ENCODE measurements at regions not wholly inside any gene's neighbourhood (a gene's known extent, or its start where the extent isn't known, plus 50 kb on each side); places are given as distances from the start of the nearest gene placed in this dataset.

- DNase-seq, result no peak
Observed at GRCh38 chr3:54020436-54020835, 101.9 kb upstream of the CACNA2D3 start.

- DNase-seq, result no peak
Observed at GRCh38 chr3:54014067-54014466, 108.3 kb upstream of the CACNA2D3 start.

DNA sequence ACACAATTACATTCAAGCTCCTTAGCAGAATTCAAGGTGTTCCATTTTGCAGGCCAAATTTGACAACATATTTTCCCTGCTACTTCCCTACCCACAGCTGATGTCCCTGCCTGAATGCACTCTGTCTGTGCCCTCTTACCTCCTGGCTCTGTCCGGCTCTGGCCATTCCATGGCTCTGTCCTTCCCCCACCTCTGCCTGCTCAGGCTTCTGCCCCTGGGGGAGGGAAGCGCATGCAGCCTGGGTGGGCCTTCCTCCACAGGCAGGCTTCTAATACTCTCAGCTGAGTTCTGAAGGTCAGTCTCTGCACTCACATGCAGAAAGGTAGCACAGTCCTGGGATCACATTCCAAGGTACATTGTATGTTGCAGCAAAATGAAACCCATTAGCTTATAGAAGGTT is 113.6 kb upstream of the CACNA2D3 start:
- DNase-seq, result no peak

DNA sequence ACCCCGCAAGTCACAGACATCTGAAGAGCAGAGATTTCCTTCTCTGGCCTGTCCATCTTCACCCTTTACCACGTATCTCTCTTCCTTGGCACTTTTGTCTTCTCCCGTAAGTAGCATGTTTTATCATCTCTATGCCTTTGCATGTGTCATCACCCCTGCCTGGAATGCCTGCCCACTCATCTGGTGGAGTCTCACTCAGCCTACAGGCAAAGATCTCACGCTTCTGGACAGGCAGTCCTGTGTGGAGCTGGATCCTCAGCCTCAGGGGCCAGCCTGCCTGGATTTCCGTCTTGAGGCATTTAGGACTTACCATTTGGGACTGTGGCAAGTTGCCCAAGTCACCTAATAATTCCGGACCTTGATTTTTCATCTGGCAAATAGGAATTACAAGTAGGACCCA is 114.3 kb upstream of the CACNA2D3 start:
- no peak for DNase-seq

GRCh38 chr3:54004335-54004734 is 112.7 kb upstream of the SELENOK start:
- DNase-seq, result no peak

DNA sequence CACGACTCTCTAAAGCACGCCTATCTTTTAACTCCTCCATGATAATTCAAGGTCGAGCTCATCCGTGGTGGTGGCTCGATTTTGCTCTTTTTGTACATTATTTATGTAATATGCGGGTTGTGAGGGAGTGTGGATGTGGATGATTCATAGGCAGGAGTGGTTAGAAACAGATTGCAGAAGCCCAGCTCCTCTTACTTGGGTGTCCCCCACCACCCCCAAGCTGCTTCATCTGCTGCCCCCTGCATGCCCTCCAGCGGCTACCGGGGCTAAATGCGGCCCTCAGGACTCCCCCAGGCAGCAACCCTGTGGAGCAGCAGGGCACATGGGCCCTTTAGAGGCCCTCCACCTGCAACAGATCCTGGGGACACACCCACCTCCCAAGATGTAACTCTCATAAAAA is 111.5 kb upstream of the SELENOK start:
- no peak for DNase-seq

DNA sequence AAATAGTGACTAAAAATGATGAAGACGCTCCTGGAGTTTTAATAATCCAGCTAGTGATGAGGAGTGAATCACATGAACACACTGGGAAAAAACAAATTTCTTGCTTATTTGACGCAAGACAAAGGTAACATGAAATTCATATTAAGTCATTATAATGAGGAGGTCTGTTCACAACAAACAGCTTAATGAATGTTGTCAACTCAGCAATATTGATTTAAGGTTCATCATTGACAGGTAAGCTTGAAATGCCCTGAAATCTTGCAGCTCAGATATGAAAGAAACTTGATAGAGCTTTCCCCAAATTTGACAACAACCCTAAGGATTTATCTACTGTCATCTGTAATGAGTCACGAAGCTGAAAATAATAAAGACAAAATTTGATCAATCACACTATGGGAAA is 108.1 kb upstream of the SELENOK start:
- DNase-seq, result no peak

DNA sequence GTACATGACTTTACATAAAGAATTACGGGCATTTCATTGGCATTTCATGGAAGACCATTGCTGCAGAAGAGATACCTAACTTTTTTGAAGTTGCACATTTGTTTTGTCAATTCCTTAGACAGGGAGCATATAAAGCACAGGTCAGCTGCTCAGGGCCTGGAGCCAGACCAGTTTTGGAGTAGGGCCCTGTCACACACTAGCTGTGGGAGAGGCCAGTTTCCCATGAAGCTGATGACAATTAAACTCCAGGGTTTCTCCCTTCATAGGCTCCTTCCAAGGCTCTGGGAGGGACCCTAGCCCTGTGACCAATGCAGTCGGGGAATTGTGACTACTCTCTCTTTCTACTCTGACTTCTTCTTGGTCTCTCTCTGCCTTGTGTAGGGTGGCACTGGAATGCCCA is 107.3 kb upstream of the SELENOK start:
- DNase-seq, result no peak

DNA sequence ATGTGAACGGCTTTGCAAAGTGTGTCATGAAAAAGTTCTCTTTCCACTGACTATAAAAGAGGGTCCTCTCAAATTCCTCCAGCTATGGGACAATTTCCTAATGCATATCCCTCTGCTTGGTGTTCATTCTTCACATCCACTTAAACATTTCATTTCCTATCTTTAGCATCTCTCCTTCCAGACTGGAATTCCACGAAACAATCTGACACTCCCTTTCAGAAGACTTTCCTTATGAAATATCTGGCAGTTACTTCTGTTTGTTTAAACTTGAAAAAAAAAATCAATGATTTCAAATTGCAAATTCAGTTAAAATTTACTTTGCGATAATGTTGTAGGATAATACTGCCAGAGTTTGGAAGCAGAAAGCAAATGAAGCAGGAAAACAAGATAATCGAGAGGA is 105.8 kb upstream of the SELENOK start:
- no peak for DNase-seq

DNA sequence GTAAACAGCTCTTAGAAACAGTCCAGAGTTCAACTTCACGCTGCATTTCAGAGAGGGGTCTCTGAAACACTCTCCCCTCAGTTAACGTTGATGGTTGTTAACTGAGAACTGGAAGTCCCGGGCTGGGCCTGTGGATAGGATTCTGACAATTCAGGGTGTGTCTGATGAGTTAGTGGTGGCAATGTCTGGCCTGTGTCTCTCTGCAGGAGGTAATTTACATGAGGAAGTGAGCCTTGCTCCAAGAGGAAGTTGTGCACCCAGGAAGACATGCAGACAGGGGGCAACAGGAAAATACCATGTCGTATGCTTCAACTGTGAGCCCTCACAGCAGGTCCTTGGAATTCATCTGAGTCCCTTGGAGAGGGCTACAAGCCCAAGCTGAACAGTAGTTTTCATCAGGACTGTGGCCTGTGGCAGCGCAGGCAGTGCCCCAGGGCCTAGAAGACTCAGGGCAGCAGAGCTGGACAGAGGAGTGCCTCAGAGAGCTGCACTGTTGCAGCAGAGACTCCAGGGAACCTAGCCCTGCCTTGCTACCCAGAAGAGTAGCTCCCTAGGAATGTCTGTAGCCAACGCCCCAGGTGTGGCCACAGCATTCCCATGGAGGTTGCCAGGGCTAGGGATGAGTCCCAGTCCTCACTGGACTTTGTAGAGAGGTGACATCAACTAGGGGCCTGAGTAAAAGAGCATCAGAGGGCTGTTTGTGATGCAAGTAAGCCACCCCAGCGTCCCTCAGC is 104.6 kb upstream of the SELENOK start:
- DNase-seq, result no peak

GRCh38 chr3:53994986-53995603 is 103.4 kb upstream of the SELENOK start:
- DNase-seq, result no peak

DNA sequence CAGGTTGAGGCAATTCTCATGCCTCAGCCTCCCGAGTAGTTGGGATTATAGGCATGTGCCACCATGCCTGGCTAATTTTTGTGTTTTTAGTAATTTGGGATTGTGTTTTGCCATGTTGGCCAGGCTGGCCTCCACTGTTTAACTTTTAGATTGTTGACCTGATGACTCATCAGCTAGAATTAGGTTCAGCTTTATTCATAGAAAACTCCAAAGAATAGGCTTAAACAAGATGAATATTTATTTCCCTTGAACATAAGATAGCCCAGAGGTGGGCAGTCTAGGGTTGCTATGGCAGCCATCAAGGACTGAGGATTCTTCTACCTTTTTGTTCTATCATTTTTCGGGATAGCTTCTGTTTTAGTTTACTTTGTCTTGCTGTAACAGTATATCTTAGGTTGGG is 99.6 kb upstream of the SELENOK start:
- DNase-seq, result no peak

DNA sequence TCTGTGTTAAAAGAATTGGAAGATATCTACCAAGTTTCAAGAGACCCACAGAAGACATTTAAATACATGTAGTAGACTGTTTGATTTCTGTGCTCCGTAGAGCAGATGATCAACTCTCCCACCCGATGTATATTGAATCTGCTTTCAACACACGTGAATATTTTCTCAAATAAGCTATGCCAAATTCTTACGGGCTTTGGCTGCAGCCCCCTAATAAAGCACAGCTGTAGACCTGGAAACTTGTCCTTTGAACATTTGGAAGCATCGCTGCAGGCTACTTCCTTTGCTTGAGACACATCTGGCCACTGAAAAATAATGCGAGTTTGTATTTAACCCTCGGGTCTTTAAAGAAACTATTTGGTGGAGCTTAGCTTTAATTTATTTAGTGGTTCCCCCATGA is 98.3 kb upstream of the SELENOK start:
- DNase-seq, result no peak

GRCh38 chr3:53989451-53989850 is 97.8 kb upstream of the SELENOK start:
- DNase-seq, result no peak

DNA sequence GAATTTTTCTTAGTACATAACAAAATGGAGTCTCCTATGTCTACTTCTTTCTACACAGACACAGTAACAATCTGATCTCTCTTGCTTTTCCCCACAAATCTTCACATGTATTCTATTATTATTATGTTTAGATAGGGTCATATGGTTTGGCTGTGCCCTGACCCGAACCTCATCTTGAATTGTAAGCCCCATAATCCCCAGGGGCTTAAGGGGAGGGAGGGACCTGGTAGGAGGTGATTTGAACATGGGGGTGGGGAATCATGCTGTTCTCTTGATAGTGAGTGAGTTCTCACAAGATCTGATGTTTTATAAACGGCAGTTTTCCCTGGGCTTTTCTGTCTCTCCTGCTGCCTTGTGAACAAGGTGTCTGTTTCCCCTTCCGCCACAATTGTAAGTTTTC is 86.7 kb upstream of the SELENOK start:
- no peak for DNase-seq

- no peak for DNase-seq
Observed at GRCh38 chr3:53975382-53975781, 83.7 kb upstream of the SELENOK start.

DNA sequence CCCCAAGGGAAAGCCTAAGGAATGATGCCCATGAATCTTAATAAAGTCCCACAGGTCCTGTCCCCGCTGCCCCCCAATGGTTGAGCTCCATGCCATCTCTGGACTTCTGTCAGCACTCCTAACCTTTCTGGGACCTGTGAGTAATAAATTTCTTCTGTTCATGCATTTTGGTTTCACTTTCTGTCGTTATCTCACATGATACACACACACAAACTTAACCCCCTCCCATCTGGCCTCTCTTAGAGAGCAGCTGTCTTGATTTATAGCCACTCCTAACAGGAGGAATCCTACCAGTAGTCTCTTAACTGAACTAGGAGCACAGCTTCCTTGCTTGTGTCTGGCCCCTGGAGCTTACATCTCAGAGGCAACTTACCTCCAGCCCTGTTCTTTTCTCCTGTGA is 82.7 kb upstream of the SELENOK start:
- DNase-seq, result no peak

GRCh38 chr3:53973905-53974304 is 82.2 kb upstream of the SELENOK start:
- DNase-seq, result no peak

DNA sequence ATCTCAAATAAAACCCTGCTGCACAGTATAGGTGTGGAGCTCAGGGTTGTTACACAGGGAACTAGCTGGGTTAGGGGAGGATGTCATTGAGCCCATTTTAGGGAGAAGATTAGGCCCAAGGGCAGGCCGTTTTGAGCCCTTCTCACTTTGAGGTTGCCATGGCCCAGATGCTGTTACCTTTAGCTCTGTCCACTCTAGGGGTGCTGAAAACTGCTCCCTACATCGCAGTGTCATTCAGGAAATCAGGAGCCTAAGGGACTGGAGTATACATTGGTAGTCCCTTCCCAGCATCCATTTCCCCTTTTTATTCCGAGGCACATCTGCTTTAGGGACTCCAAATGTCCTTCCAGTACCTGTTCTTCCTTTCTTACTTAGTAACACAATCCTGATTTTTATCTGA is 79.0 kb upstream of the SELENOK start:
- peak; percentile 15 for DNase-seq

- DNase-seq, result no peak
Observed at GRCh38 chr3:53969086-53969485, 77.4 kb upstream of the SELENOK start.

GRCh38 chr3:53965291-53965690 is 73.6 kb upstream of the SELENOK start:
- DNase-seq, result no peak

DNA sequence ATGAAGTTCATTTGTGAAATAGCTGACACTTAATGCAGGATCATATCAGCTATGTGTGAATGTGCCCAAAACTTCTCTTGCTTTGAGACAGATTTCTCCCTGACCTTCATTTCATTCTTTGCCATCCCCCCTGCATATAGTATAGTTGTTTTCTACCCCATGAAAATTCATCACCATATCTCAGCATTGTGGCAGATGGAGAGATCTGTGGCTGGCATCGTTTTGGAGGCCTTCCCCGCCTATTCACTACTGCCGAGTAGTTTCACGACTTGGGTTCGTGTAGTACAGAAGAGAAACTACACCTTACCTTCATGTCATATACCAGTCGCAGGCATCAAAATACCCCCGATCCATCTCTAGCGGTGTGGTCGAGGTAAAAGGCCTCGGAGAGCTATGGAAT is 66.2 kb upstream of the SELENOK start:
- no peak for DNase-seq

- no peak for DNase-seq
Observed at GRCh38 chr3:53956586-53956985, 64.9 kb upstream of the SELENOK start.

- no peak for DNase-seq
Observed at GRCh38 chr3:53949541-53949940, 57.9 kb upstream of the SELENOK start.

GRCh38 chr3:53948174-53948573 is 56.5 kb upstream of the SELENOK start:
- DNase-seq, result no peak

All from hematopoietic multipotent progenitor cell treated with erythropoietin and hydrocortisone succinate and interleukin-3 and kit ligand, for 6 days (in vitro differentiated cells).